ENCODE measurements at regions not wholly inside any gene's neighbourhood (a gene's known extent, or its start where the extent isn't known, plus 50 kb on each side); places are given as distances from the start of the nearest gene placed in this dataset.

DNA sequence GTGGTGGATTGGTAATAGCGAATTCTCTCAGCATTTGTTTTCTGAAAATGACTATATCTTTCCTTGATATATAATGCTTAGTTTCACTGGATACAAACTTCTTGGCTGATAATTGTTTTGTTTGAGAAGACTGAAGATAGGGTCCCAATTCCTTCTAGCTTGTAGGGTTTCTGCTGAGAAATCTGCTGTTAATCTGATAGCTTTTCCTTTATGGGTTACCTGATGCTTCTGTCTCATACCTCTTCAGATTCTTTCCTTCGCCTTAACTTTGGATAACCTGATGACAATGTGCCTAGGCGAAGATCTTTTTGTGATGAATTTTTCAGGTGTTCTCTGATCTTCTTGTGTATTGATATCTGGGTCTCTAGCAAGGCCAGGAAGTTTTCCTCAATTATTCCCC lies 94.7 kb upstream of the ACO1 start:
- H3K27ac ChIP-seq (ENCODE audit: insufficient read depth, low read depth, low read length), result no peak overlapping the region
- TF ChIP-seq POLR2A (IDR thresholded peaks at IDR 0.05; ENCODE audit: low read depth, low read length) (no peak), JUN (IDR thresholded peaks at IDR 0.05; ENCODE audit: borderline replicate concordance, insufficient read depth, insufficient read length, low read depth) (no peak), FOS (IDR thresholded peaks at IDR 0.05; ENCODE audit: borderline replicate concordance, insufficient read depth, low read length) (no peak), CTCF (IDR thresholded peaks at IDR 0.05; ENCODE audit: extremely low read depth in 1 of 2, insufficient read depth in 1 of 2, low read depth in 1 of 2, low read length in 2 of 2) (no peak), POLR2AphosphoS5 (IDR thresholded peaks at IDR 0.05; ENCODE audit: insufficient read depth, low read depth, low read length) (no peak), MAX (IDR thresholded peaks at IDR 0.05; ENCODE audit: insufficient read depth, insufficient read length) (no peak), EZH2 (IDR thresholded peaks at IDR 0.05; ENCODE audit: borderline replicate concordance, low read depth, low read length, severe bottlenecking) (no peak), GATA2 (IDR thresholded peaks at IDR 0.05; ENCODE audit: insufficient read depth, insufficient read length, low read depth, low read length) (no peak), MYC (IDR thresholded peaks at IDR 0.05; ENCODE audit: low read depth, low read length) (no peak)
- no peak overlapping the region for H2AFZ ChIP-seq (ENCODE audit: low read depth, low read length)
- H3K4me3 ChIP-seq (replicated peaks in 1 of 3; ENCODE audit: insufficient read depth in 1 of 3, low read depth in 1 of 3, low read length in 3 of 3), result no peak overlapping the region
- H3K9me3 ChIP-seq (replicated peaks; ENCODE audit: control insufficient read depth, insufficient read depth, low read length), result no peaks in the 10 kb centered on the region
- H3K79me2 ChIP-seq (ENCODE audit: control insufficient read depth, insufficient read depth, low read length), result no peaks in the 10 kb centered on the region
- no peaks in the 10 kb centered on the region for H3K4me1 ChIP-seq (ENCODE audit: control insufficient read depth, extremely low read depth, insufficient read depth, low read length)
- POLR2A ChIA-PET, result no interaction called here
- dilution Hi-C loops (cut with MboI; ENCODE audit: extremely low pct_ligation_motif_present, low sequenced_read_pairs) (no loop called here), intact Hi-C loops (cut with micrococcal nuclease) (no loop called here)
- DNase-seq (ENCODE audit: low read depth, low spot score) (no peak), FAIRE-seq (no peak)
- no peaks in the 10 kb centered on the region for H3K9me1 ChIP-seq (replicated peaks; ENCODE audit: control insufficient read depth, extremely low read depth, insufficient read depth, low read length)
- no peaks in the 10 kb centered on the region for H3K36me3 ChIP-seq (ENCODE audit: control insufficient read depth in 2 of 2, extremely low read depth in 1 of 2, insufficient read depth in 2 of 2, low read length in 2 of 2)
- BruUV-seq (replicated peaks), result no TSS peak
- H3K9ac ChIP-seq (replicated peaks; ENCODE audit: extremely low read depth, insufficient read depth, low read length), result no peak overlapping the region
- no peaks in the 10 kb centered on the region for H4K20me1 ChIP-seq (replicated peaks; ENCODE audit: control insufficient read depth, extremely low read depth, insufficient read depth, low read length)
- H3K4me2 ChIP-seq (ENCODE audit: insufficient read depth, low read length), result no peak overlapping the region
- no peaks in the 10 kb centered on the region for H3K27me3 ChIP-seq (ENCODE audit: control insufficient read depth in 2 of 2, insufficient read depth in 2 of 2, low read length in 2 of 2)
- CTCF ChIA-PET, result no interaction called here
